HG03135 (cell line): ENCODE measurements at regions not wholly inside any gene's neighbourhood (a gene's known extent, or its start where the extent isn't known, plus 50 kb on each side); places are given as distances from the start of the nearest gene placed in this dataset.
"Not testable (repeated sequence)": the region's sequence is repeated elsewhere in the genome, so short reads cannot be mapped to it uniquely, and the experiment has no call there.

Experiments used
- ATAC-seq: cut with Tn5 transposase; IDR thresholded peaks from one replicate; pipeline ENCODE4 v1.9.1; 2021; ENCODE audit warnings: mild to moderate bottlenecking, moderate library complexity; ENCODE audit not compliant: unreplicated experiment

DNA sequence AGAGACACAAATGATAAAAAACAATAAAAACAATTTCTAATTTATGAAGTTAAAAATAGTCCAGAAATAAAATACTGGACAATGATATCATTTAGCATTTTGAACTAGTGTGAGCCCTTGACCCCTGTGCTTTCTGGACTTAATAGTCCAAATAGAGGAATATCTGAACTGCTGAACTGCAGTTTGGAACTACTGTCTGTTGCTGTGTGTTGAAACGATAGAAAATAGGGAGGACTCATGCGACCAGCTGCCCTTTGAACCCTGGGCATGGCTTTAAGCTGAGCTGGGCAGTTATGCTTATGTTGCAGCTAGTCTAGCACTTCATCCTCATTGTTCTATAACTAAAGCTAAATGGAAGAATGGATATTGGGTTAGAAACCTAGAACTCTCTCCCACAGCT lies 99.5 kb downstream of the FMR1NB start:
- no peak for ATAC-seq

GRCh38 chrX:148084611-148085010 lies 103.5 kb downstream of the FMR1NB start:
- ATAC-seq, result no peak

DNA sequence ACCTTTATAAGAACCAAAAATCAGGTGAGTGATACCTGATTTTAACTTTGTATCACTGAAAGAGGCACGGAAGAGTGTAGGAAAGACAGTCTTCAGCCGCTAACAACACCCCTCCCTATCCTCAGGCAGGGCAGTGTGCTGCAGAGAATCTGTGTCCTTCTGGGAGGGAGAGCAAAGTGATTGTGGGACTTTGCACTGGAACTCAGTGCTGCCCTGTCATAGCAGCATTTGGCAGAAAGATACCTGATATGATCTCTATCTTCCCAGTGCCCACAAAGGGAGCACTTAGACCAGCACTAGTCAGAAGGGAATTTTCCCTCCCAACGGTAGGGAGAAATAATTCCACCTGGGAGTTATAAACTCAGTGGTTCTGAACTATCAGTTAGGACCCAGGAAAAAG lies 139.0 kb downstream of the FMR1NB start:
- no peak for ATAC-seq

DNA sequence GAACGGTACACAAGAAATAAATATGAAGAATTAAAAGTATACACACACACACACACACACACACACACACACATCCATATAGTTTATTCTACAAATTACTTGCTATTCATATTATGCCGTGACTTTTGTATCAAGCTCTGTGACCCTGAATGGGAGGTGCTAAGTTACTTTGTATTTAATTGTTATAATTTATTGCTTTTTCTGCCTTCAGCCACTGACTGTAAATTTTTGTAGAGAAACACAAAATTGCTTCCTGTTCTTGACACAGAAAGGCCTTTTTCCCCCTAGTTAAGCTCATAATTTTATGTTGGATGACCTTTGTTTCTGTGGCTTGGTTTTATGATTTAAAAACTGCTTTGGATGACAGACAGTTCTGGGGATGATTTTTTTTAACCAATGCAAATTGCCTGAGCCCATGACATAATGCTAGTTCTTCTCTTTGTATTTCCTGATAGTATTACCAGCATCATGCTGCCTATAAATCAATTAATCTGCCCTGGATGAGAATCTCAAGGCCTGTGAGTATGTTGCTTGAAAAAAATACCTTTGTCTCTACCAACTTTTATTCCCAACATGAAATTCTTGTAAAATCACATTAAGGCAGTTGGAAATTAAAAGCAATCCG lies 140.0 kb downstream of the FMR1NB start:
- ATAC-seq, result no peak

DNA sequence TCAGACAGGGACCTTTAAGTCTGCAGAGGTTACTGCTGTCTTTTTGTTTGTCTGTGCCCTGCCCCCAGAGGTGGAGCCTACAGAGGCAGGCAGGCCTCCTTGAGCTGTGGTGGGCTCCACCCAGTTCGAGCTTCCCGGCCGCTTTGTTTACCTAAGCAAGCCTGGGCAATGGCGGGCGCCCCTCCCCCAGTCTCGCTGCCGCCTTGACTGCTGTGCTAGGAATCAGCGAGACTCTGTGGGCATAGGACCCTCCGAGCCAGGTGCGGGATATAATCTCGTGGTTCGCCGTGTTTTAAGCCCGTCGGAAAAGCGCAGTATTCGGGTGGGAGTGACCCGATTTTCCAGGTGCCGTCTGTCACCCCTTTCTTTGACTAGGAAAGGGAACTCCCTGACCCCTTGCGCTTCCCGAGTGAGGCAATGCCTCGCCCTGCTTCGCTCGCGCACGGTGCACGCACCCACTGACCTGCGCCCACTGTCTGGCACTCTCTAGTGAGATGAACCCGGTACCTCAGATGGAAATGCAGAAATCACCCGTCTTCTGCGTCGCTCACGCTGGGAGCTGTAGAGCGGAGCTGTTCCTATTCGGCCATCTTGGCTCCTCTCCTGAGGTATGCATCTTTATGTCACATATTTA lies 147.9 kb downstream of the FMR1NB start:
- not testable (repeated sequence) for ATAC-seq

- no peak for ATAC-seq
These were observed 152.1 kb downstream of the FMR1NB start for GRCh38 chrX:148133105-148133725.

DNA sequence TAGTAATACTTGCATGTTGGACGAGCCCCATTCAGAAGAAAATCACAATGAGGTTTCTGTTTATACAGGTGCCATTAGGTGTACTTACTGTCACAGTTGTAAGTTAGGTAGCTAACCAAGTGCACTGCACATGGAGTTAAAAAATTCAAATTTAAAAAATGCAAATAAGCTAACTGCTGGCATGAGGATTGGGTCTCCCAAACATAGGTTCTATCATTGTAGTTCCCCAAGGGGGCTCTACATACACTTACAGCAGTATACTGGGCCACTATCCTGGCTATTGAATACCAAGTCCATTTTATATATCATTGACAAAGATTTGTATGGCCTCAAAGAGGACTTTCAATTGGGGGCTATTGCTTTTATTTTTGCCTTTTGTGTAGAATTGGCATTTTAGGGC lies 153.4 kb downstream of the FMR1NB start:
- ATAC-seq, result no peak

GRCh38 chrX:148135738-148136137 lies 154.6 kb downstream of the FMR1NB start:
- no peak for ATAC-seq

DNA sequence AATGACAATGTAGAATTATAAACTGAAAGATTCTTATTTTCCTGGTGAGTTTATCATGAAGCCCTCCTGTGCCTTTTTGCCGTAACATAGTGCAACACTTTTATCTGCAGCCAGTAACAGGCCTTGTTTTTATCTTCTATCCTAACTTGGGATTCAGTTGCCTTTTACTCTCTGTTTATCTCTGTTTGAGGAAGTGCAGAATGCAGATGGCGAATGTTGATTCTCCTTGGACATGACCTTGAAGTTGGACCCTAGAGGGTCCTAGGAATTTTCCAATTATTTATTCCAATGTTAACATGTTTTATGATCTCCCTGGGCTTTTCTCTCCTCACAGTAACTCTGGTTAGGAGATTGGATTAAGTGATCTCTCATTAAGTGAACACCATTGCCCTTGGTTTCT lies 165.0 kb downstream of the FMR1NB start:
- no peak for ATAC-seq

- ATAC-seq, result no peak
These were observed 175.8 kb downstream of the FMR1NB start for GRCh38 chrX:148156986-148157385.

DNA sequence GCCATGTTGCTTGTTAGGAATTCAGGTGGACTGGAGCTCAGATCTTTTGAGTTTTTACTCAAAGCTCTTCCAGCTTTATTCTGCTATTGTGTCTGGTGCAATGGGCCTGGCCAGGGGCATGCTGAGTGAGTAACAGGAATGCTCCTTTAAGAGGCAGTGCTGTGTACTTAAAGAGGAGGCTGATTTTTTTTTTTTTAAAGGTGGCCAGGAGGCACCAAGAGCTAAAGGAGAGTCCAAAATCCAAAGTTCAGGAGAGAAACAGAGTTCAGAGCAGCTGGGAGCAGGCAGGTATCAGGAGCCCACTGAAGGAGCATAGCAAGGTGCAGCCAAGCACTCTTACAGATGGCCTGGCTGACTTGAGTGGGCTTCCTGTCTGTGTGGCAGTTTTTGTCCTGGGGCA lies 178.7 kb downstream of the FMR1NB start:
- ATAC-seq, result no peak

GRCh38 chrX:148161701-148162100 lies 180.6 kb downstream of the FMR1NB start:
- ATAC-seq, result no peak

GRCh38 chrX:148185631-148186030 lies 204.5 kb downstream of the FMR1NB start:
- ATAC-seq, result no peak

DNA sequence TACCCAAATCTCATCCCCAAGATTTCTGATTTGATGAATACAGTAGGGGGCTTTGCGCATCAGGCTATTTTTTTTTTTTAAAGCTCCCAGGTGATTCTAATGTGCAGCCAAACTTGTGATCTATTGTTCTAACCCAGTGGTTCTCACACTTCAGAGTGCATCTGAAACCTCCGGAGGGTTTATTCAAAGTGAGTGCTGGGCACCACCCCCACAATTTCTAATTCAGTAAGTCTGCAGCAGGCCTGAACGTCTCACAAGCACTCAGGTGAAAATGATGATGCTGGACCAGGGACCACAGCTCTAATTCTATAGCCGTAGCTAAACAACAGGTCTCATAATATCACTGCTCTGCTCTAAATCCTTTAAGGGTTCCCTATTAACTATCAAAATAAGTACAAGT lies 211.4 kb downstream of the FMR1NB start:
- no peak for ATAC-seq

GRCh38 chrX:148193759-148194158 lies 212.6 kb downstream of the FMR1NB start:
- no peak for ATAC-seq

GRCh38 chrX:148203531-148203930 lies 222.4 kb downstream of the FMR1NB start:
- ATAC-seq, result no peak

GRCh38 chrX:148204195-148204594 lies 223.1 kb downstream of the FMR1NB start:
- ATAC-seq, result no peak

GRCh38 chrX:148214786-148215185 lies 233.6 kb downstream of the FMR1NB start:
- ATAC-seq, result no peak

GRCh38 chrX:148215726-148216125 lies 234.6 kb downstream of the FMR1NB start:
- ATAC-seq, result no peak

DNA sequence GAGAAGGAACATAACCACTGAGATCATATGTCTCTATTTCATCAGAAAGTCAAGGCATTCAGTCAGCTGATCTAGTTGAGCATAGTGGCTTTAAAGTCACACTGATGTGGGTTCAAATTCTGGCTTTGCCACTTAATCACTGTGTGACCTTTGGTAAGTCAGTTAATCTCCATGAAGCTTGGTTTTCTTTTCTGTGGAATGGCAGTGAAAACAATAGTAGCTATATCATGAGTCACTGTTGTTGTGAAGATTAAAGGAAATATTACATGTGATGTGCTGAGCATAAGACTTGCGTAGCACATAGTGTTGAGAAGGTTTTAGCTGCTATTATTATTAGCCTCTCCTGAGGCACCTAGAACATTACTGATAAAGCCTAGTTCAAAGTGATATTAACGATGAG lies 242.2 kb downstream of the FMR1NB start:
- ATAC-seq, result no peak

DNA sequence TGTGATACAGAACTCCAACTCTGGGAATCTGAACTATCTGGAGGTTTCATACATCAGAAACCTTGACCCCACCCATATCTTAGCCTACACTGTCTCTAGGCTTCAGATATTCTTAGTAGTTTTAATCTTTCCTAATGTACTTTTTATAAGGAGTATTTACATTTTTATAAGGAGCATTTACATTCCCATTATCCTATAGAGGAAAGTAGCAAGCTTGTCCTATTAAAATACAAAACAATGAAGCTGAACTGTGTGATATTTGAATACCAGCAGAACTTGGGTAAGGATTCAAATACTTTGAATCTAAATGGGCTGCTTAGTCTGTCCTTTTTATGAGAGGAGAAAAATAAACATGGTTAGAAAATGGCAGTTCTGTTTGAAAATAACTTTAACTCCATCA lies 247.4 kb downstream of the FMR1NB start:
- no peak for ATAC-seq

GRCh38 chrX:148229801-148230303 lies 248.7 kb downstream of the FMR1NB start:
- no peak for ATAC-seq
